HEK293 (cell line): ENCODE measurements at regions not wholly inside any gene's neighbourhood (a gene's known extent, or its start where the extent isn't known, plus 50 kb on each side); places are given as distances from the start of the nearest gene placed in this dataset.

ENCODE experiments used
- CTCF ChIA-PET: fragments of 350-600 bp; formaldehyde crosslinking; extraction: SDS; loops from one replicate; lab custom pipeline; 2021; ENCODE audit warnings: antibody characterized with exemption; lab: Yijun Ruan, JAX
- POLR2A ChIA-PET: fragments of 300-600 bp; formaldehyde crosslinking; extraction: SDS; loops from one replicate; lab custom pipeline; 2020; ENCODE audit warnings: antibody characterized with exemption, inconsistent platforms; lab: Yijun Ruan, JAX
- H3K27ac ChIP-seq: fragments of 200-500 bp; sonication (Bioruptor generic); 2 replicates; pipeline ENCODE4 v1.5.1; 2014; ENCODE audit warnings: low read depth, low read length, control low read depth, inconsistent platforms; ENCODE audit errors: extremely low read depth
- H3K36me3 ChIP-seq, 2 experiments: fragments of 200-500 bp in 1 of 2; sonication (Bioruptor generic) in 1 of 2; 1 replicate in 1 of 2; 2 replicates in 1 of 2; pipeline ENCODE4 v1.5.1; 2014 to 2017; ENCODE audit warnings: inconsistent platforms in 2 of 2, low read length in 2 of 2; ENCODE audit not compliant: control insufficient read depth in 2 of 2, insufficient read depth in 1 of 2
- H3K4me1 ChIP-seq: fragments of 200-500 bp; sonication (Bioruptor generic); 2 replicates; pipeline ENCODE4 v1.5.1; 2014; ENCODE audit warnings: mild to moderate bottlenecking, low read length, inconsistent platforms; ENCODE audit not compliant: control insufficient read depth, insufficient read depth
- H3K4me3 ChIP-seq: 2 replicates; pipeline ENCODE4 v1.5.1; 2011; ENCODE audit warnings: low read depth, mild to moderate bottlenecking, control low read depth, low read length, moderate library complexity
- H3K9me3 ChIP-seq: fragments of 200-500 bp; sonication (Bioruptor generic); 2 replicates; pipeline ENCODE4 v1.5.1; 2014; ENCODE audit warnings: low read depth, low read length, inconsistent platforms; ENCODE audit not compliant: control insufficient read depth, insufficient read depth
- GFI1B ChIP-seq: fragments of 450-650 bp; formaldehyde crosslinking; IDR thresholded peaks from 2 replicates; pipeline ENCODE4 v1.5.1; 2016; ENCODE audit warnings: missing biosample characterization, missing genetic modification characterization
- GLIS1 ChIP-seq: fragments of 450-650 bp; formaldehyde crosslinking; IDR thresholded peaks from 2 replicates; pipeline ENCODE4 v1.5.1; 2016; ENCODE audit warnings: missing biosample characterization, missing genetic modification characterization
- TSHZ1 ChIP-seq: fragments of 450-650 bp; formaldehyde crosslinking; IDR thresholded peaks from 2 replicates; pipeline ENCODE4 v1.5.1; 2016; ENCODE audit warnings: missing biosample characterization, missing genetic modification characterization, borderline replicate concordance
- ZNF114 ChIP-seq: fragments of 450-650 bp; formaldehyde crosslinking; IDR thresholded peaks from 2 replicates; pipeline ENCODE4 v1.5.0; 2017; ENCODE audit warnings: missing biosample characterization, missing genetic modification characterization
- ZNF146 ChIP-seq: fragments of 450-650 bp; formaldehyde crosslinking; IDR thresholded peaks from 2 replicates; pipeline ENCODE4 v1.5.1; 2016; ENCODE audit warnings: missing biosample characterization, missing genetic modification characterization
- ZNF174 ChIP-seq: fragments of 450-650 bp; formaldehyde crosslinking; IDR thresholded peaks from 2 replicates; pipeline ENCODE4 v1.5.0; 2017; ENCODE audit warnings: missing biosample characterization, mild to moderate bottlenecking, missing genetic modification characterization
- ZNF175 ChIP-seq: fragments of 450-650 bp; formaldehyde crosslinking; IDR thresholded peaks from 2 replicates; pipeline ENCODE4 v1.5.1; 2016; ENCODE audit warnings: missing biosample characterization, missing genetic modification characterization
- ZNF19 ChIP-seq: fragments of 450-650 bp; formaldehyde crosslinking; IDR thresholded peaks from 2 replicates; pipeline ENCODE4; 2016; ENCODE audit warnings: missing biosample characterization, missing genetic modification characterization, low read depth
- ZNF324 ChIP-seq: fragments of 450-650 bp; formaldehyde crosslinking; IDR thresholded peaks from 2 replicates; pipeline ENCODE4 v1.5.1; 2016; ENCODE audit warnings: missing biosample characterization, missing genetic modification characterization
- ZNF335 ChIP-seq: fragments of 450-650 bp; formaldehyde crosslinking; conservative IDR thresholded peaks from 2 replicates; pipeline ENCODE4 v1.5.1; 2016; ENCODE audit warnings: missing biosample characterization, missing genetic modification characterization
- ZNF354C ChIP-seq: fragments of 450-650 bp; formaldehyde crosslinking; IDR thresholded peaks from 2 replicates; pipeline ENCODE4 v1.5.1; 2016; ENCODE audit warnings: missing biosample characterization, missing genetic modification characterization, low read depth, borderline replicate concordance
- ZNF391 ChIP-seq: fragments of 450-650 bp; formaldehyde crosslinking; IDR thresholded peaks from 2 replicates; pipeline ENCODE4 v1.5.1; 2016; ENCODE audit warnings: low read depth, missing biosample characterization, missing genetic modification characterization, borderline replicate concordance
- ZNF433 ChIP-seq: fragments of 450-650 bp; formaldehyde crosslinking; IDR thresholded peaks from 2 replicates; pipeline ENCODE4 v1.5.1; 2016; ENCODE audit warnings: missing biosample characterization, missing genetic modification characterization, low read depth
- ZNF514 ChIP-seq: fragments of 450-650 bp; formaldehyde crosslinking; IDR thresholded peaks from 2 replicates; pipeline ENCODE4 v1.5.1; 2016; ENCODE audit warnings: missing biosample characterization, missing genetic modification characterization
- ZNF521 ChIP-seq: fragments of 450-650 bp; formaldehyde crosslinking; IDR thresholded peaks from 2 replicates; pipeline ENCODE4 v1.5.1; 2017; ENCODE audit warnings: missing biosample characterization, mild to moderate bottlenecking, missing genetic modification characterization
- ZNF544 ChIP-seq: fragments of 450-650 bp; formaldehyde crosslinking; IDR thresholded peaks from 2 replicates; pipeline ENCODE4 v1.5.0; 2017; ENCODE audit warnings: missing biosample characterization, missing genetic modification characterization
- ZNF561 ChIP-seq: fragments of 450-650 bp; IDR thresholded peaks from 2 replicates; pipeline ENCODE4 v1.5.1; 2018; ENCODE audit warnings: missing biosample characterization, missing genetic modification characterization, borderline replicate concordance
- ZNF571 ChIP-seq: fragments of 450-650 bp; formaldehyde crosslinking; IDR thresholded peaks from 2 replicates; pipeline ENCODE4 v1.5.0; 2017; ENCODE audit warnings: missing biosample characterization, missing genetic modification characterization
- ZNF585B ChIP-seq: fragments of 450-650 bp; formaldehyde crosslinking; IDR thresholded peaks from 2 replicates; pipeline ENCODE4 v1.5.1; 2016; ENCODE audit warnings: missing biosample characterization, missing genetic modification characterization
- ZNF610 ChIP-seq: fragments of 450-650 bp; formaldehyde crosslinking; IDR thresholded peaks from 2 replicates; pipeline ENCODE4 v1.5.1; 2016; ENCODE audit warnings: missing biosample characterization, missing genetic modification characterization, borderline replicate concordance
- ZNF621 ChIP-seq: fragments of 450-650 bp; formaldehyde crosslinking; IDR thresholded peaks from 2 replicates; pipeline ENCODE4 v1.5.1; 2017; ENCODE audit warnings: missing biosample characterization, missing genetic modification characterization
- ZNF701 ChIP-seq: fragments of 450-650 bp; formaldehyde crosslinking; IDR thresholded peaks from 2 replicates; pipeline ENCODE4 v1.5.1; 2016; ENCODE audit warnings: missing biosample characterization, missing genetic modification characterization
- ZNF747 ChIP-seq: fragments of 450-650 bp; formaldehyde crosslinking; IDR thresholded peaks from 2 replicates; pipeline ENCODE4 v1.5.1; 2016; ENCODE audit warnings: missing biosample characterization, missing genetic modification characterization
- ZNF792 ChIP-seq: fragments of 450-650 bp; formaldehyde crosslinking; IDR thresholded peaks from 2 replicates; pipeline ENCODE4 v1.5.1; 2016; ENCODE audit warnings: missing biosample characterization, missing genetic modification characterization
- ZNF843 ChIP-seq: fragments of 450-650 bp; formaldehyde crosslinking; IDR thresholded peaks from 2 replicates; pipeline ENCODE4 v1.5.1; 2016; ENCODE audit warnings: missing biosample characterization, missing genetic modification characterization
- ZSCAN16 ChIP-seq: fragments of 450-650 bp; formaldehyde crosslinking; IDR thresholded peaks from 2 replicates; pipeline ENCODE4 v1.5.1; 2016; ENCODE audit warnings: missing biosample characterization, missing genetic modification characterization
- ZSCAN4 ChIP-seq: fragments of 450-650 bp; formaldehyde crosslinking; IDR thresholded peaks from 2 replicates; pipeline ENCODE4 v1.5.1; 2017; ENCODE audit warnings: missing biosample characterization, missing genetic modification characterization
- ZXDB ChIP-seq: fragments of 450-650 bp; formaldehyde crosslinking; IDR thresholded peaks from 2 replicates; pipeline ENCODE4 v1.5.1; 2016; ENCODE audit warnings: missing biosample characterization, missing genetic modification characterization
- TF ChIP-seq, protein P1 (sequence below): fragments of 450-650 bp; IDR thresholded peaks from 2 replicates; pipeline ENCODE4 v1.5.1; 2018; ENCODE audit warnings: missing biosample characterization, missing genetic modification characterization
- TF ChIP-seq, protein P2 (sequence below): fragments of 450-650 bp; formaldehyde crosslinking; IDR thresholded peaks from 2 replicates; pipeline ENCODE4 v1.5.1; 2017; ENCODE audit warnings: missing biosample characterization, missing genetic modification characterization

- no peak for TF ChIP-seq ZSCAN4 (tag by site-specific recombination)
- TF ChIP-seq ZNF324 (tag by site-specific recombination): no peak
- TF ChIP-seq ZNF585B (tag by site-specific recombination): no peak
- no peak for TF ChIP-seq ZNF354C (tag by site-specific recombination)
- no peak for TF ChIP-seq ZNF747 (tag by site-specific recombination)
Measured at GRCh38 chr6:112739766-112740165, 392.6 kb downstream of the RFPL4B start (continued).

GRCh38 chr6:112743323-112743722, 396.2 kb downstream of the RFPL4B start:
- Histone ChIP-seq H3K9me3 (no peaks in the 10 kb centered on the region), H3K4me3 (no peak overlapping the region)
- CTCF ChIA-PET: interaction anchor here (0.8 kb wide), 1 partner anchor 64 kb away, joined by 3 read pairs; no protein-coding TSS in a partner anchor
- POLR2A ChIA-PET: no interaction called here
- no peak for TF ChIP-seq ZNF621 (tag by site-specific recombination)
- no peak for TF ChIP-seq ZNF585B (tag by site-specific recombination)
- TF ChIP-seq ZNF19 (tag by site-specific recombination): no peak
- TF ChIP-seq ZNF335 (tag by site-specific recombination): no peak
- no peak for TF ChIP-seq ZNF114 (tag by site-specific recombination)
- TF ChIP-seq ZNF610 (tag by site-specific recombination): no peak
- no peak for TF ChIP-seq ZNF561
- TF ChIP-seq ZSCAN16 (tag by site-specific recombination): no peak
- TF ChIP-seq GLIS1 (tag by site-specific recombination): no peak
- TF ChIP-seq TSHZ1 (tag by site-specific recombination): no peak
- TF ChIP-seq, protein P1, sequence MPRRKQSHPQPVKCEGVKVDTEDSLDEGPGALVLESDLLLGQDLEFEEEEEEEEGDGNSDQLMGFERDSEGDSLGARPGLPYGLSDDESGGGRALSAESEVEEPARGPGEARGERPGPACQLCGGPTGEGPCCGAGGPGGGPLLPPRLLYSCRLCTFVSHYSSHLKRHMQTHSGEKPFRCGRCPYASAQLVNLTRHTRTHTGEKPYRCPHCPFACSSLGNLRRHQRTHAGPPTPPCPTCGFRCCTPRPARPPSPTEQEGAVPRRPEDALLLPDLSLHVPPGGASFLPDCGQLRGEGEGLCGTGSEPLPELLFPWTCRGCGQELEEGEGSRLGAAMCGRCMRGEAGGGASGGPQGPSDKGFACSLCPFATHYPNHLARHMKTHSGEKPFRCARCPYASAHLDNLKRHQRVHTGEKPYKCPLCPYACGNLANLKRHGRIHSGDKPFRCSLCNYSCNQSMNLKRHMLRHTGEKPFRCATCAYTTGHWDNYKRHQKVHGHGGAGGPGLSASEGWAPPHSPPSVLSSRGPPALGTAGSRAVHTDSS: no peak
- no peak for TF ChIP-seq ZNF544 (tag by site-specific recombination)
- no peak for TF ChIP-seq GFI1B (tag by site-specific recombination)
- TF ChIP-seq, all 188 proteins: peak for 0
- Histone ChIP-seq H3K27ac (no peak overlapping the region), H3K4me1 (no peaks in the 10 kb centered on the region), H3K36me3 (no peaks in the 10 kb centered on the region)

- no peak overlapping the region for H3K27ac ChIP-seq
- H3K36me3 ChIP-seq: no peaks in the 10 kb centered on the region
- ChIA-PET POLR2A (no interaction called here), CTCF (no interaction called here)
- no peaks in the 10 kb centered on the region for H3K9me3 ChIP-seq
- no peak overlapping the region for H3K4me3 ChIP-seq
- no peaks in the 10 kb centered on the region for H3K4me1 ChIP-seq
- no peak for TF ChIP-seq ZNF701 (tag by site-specific recombination)
- no peak for TF ChIP-seq ZNF146 (tag by site-specific recombination)
- TF ChIP-seq ZNF514 (tag by site-specific recombination): no peak
- TF ChIP-seq ZXDB (tag by site-specific recombination): no peak
- TF ChIP-seq ZNF571 (tag by site-specific recombination): no peak
- no peak for TF ChIP-seq ZNF792 (tag by site-specific recombination)
- no peak for TF ChIP-seq ZNF175 (tag by site-specific recombination)
- no peak for TF ChIP-seq ZNF843 (tag by site-specific recombination)
- TF ChIP-seq ZNF433 (tag by site-specific recombination): no peak
- no peak for TF ChIP-seq ZNF174 (tag by site-specific recombination)
- TF ChIP-seq ZNF521 (tag by site-specific recombination): no peak
- TF ChIP-seq, protein P2, sequence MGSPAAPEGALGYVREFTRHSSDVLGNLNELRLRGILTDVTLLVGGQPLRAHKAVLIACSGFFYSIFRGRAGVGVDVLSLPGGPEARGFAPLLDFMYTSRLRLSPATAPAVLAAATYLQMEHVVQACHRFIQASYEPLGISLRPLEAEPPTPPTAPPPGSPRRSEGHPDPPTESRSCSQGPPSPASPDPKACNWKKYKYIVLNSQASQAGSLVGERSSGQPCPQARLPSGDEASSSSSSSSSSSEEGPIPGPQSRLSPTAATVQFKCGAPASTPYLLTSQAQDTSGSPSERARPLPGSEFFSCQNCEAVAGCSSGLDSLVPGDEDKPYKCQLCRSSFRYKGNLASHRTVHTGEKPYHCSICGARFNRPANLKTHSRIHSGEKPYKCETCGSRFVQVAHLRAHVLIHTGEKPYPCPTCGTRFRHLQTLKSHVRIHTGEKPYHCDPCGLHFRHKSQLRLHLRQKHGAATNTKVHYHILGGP (tag by site-specific recombination): no peak
- TF ChIP-seq ZNF391 (tag by site-specific recombination): no peak
Measured at GRCh38 chr6:112744827-112745226, 397.7 kb downstream of the RFPL4B start.
